BJ (cell line): ENCODE measurements at regions not wholly inside any gene's neighbourhood (a gene's known extent, or its start where the extent isn't known, plus 50 kb on each side); places are given as distances from the start of the nearest gene placed in this dataset.

ENCODE experiments used
- CTCF ChIA-PET: fragments of 350-600 bp; formaldehyde crosslinking; extraction: SDS; loops from one replicate; lab custom pipeline; 2021; ENCODE audit warnings: antibody characterized with exemption, inconsistent platforms; lab: Yijun Ruan, JAX
- POLR2A ChIA-PET: fragments of 300-600 bp; sonication (Branson Sonifier 250); formaldehyde crosslinking; extraction: SDS; loops from one replicate; lab custom pipeline; 2021; ENCODE audit warnings: antibody characterized with exemption; lab: Charles Lee
- DNase-seq: peaks from one replicate; pipeline ENCODE4 v3.0.0-alpha.2; 2011; ENCODE audit warnings: low read depth
- H3K27me3 ChIP-seq: 2 replicates; pipeline ENCODE4 v1.6.0; 2011; ENCODE audit warnings: low read length; ENCODE audit not compliant: control insufficient read depth, insufficient read depth
- H3K36me3 ChIP-seq: 2 replicates; pipeline ENCODE4 v1.5.1; 2011; ENCODE audit warnings: low read length; ENCODE audit not compliant: control insufficient read depth, insufficient read depth
- H3K4me3 ChIP-seq: 2 replicates; pipeline ENCODE4 v1.5.1; 2011; ENCODE audit warnings: low read depth, mild to moderate bottlenecking, control low read depth, low read length
- CTCF ChIP-seq: IDR thresholded peaks from 2 replicates; pipeline ENCODE4 v1.5.1; 2011; ENCODE audit warnings: low read depth, mild to moderate bottlenecking, control low read depth, inconsistent platforms, low read length, moderate library complexity; ENCODE audit not compliant: insufficient read depth

DNA sequence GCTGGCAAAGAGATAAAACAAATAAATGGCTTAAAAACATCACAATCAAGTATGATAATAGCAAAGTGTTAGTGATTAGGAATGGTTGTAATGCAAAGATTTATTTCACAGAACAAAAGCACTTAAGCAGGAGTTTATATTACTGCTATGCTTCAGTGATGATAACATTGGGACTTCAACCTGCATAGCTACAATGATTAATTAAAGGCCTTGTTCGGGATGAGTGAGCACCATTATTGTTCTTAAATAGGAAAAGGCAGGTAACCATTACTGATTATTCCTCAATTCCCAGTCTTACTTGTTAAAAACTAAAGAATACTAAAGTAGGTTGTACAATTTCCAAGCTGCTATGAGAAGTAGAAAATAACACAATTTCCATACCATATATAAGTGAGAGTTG lies 1247.5 kb upstream of the CDH8 start:
- ChIA-PET CTCF (interaction anchor here (0.6 kb wide), 1 partner anchor 33 kb away, joined by 3 read pairs; no protein-coding TSS in a partner anchor), POLR2A (no interaction called here)
- Histone ChIP-seq H3K4me3 (no peak overlapping the region), H3K27me3 (no peaks in the 10 kb centered on the region), H3K36me3 (no peaks in the 10 kb centered on the region)
- TF ChIP-seq CTCF: no peak
- DNase-seq: no peak

GRCh38 chr16:63244631-63245030 lies 1208.4 kb upstream of the CDH8 start:
- POLR2A ChIA-PET: no interaction called here
- H3K4me3 ChIP-seq: no peak overlapping the region
- CTCF ChIA-PET: interaction anchor here (1.0 kb wide), 1 partner anchor 12 kb away, joined by 3 read pairs; no protein-coding TSS in a partner anchor
- DNase-seq: no peak
- TF ChIP-seq CTCF: no peak
- H3K27me3 ChIP-seq: no peaks in the 10 kb centered on the region
- H3K36me3 ChIP-seq: no peaks in the 10 kb centered on the region

DNA sequence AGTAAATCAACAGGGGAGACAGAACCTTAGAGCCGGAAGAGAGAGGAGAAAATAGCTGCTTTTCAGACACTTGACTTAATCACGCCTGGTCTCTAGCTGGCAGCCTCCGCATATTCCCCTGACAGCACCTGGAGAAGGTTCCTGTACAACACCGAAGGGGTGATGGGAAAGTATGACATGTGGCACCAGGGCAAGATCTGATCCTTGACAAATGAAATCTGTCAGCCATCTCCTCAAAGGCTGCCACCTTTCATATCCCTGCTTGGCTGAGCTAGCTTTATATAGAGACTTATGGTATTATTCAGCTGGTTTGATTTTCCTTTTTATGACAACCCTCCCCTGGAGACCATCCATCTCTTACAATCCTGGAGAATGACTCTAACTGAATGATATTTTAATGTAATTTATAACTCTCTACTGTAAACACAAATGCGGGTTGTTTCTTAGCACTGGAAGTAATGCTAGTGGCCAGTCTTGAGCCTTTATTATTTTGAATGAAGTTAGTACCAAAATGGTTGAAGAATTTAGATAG lies 1205.3 kb upstream of the CDH8 start:
- no peaks in the 10 kb centered on the region for H3K27me3 ChIP-seq
- TF ChIP-seq CTCF: no peak
- ChIA-PET POLR2A (no interaction called here), CTCF (no interaction called here)
- no peak overlapping the region for H3K4me3 ChIP-seq
- DNase-seq: no peak
- no peaks in the 10 kb centered on the region for H3K36me3 ChIP-seq

- DNase-seq: no peak
- H3K4me3 ChIP-seq: no peak overlapping the region
- H3K27me3 ChIP-seq: no peaks in the 10 kb centered on the region
- CTCF ChIA-PET: no interaction called here
- H3K36me3 ChIP-seq: no peaks in the 10 kb centered on the region
- POLR2A ChIA-PET: no interaction called here
- no peak for TF ChIP-seq CTCF
Measured at GRCh38 chr16:63239065-63239570, 1202.9 kb upstream of the CDH8 start.

DNA sequence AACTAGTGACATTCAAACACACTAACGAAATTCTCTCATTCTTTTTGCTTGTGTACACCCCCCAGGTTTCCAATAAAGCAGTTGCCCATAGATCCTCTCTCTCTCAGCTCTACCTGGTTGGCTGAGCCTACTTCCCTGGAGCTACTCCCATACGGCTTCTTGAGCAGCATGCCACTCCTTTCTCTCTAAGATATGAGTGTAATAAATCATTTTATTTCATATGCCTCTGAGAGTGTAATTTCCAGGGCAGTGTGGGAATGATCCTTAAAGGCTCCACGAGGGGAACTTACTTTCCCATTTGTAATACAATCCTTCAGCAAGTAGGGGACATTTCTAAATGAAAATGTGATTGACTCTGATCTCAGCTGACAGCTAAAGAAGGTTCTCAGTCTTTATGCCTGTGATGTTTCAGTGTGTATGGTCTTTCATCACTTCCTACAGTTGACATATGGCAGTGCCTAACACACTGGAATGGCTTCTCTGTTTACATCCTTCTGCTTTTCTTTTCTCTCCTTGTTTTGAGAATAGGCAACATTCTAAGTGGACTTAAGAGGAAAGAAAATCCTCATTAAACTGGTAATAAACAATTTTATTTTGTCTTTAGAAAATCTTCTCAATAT lies 1194.3 kb upstream of the CDH8 start:
- H3K27me3 ChIP-seq: no peaks in the 10 kb centered on the region
- ChIA-PET CTCF (interaction anchor here (0.6 kb wide), 1 partner anchor 10 kb away, joined by 3 read pairs; no protein-coding TSS in a partner anchor), POLR2A (no interaction called here)
- H3K36me3 ChIP-seq: no peaks in the 10 kb centered on the region
- TF ChIP-seq CTCF: no peak
- no peak for DNase-seq
- no peak overlapping the region for H3K4me3 ChIP-seq
